Liver (tissue), 8 donors: ENCODE measurements at regions not wholly inside any gene's neighbourhood (a gene's known extent, or its start where the extent isn't known, plus 50 kb on each side); places are given as distances from the start of the nearest gene placed in this dataset.

ENCODE experiments used
- DNase-seq: peaks from one replicate; pipeline ENCODE4 v3.0.0-alpha.2; 2017; ENCODE audit warnings: low spot score
- H3K27ac ChIP-seq, 2 donors: one replicate each; pipeline ENCODE4 v1.7.0; 2013; ENCODE audit warnings: inconsistent platforms in 2 of 2, low read length in 2 of 2, control low read depth in 1 of 2, low read depth in 1 of 2, mild to moderate bottlenecking in 1 of 2
- H3K27me3 ChIP-seq, 4 donors: one replicate each; pipeline versions ENCODE4 v1.6.1 to v1.7.0; 2013; ENCODE audit warnings: low read length in 3 of 4, inconsistent platforms in 1 of 4, mild to moderate bottlenecking in 1 of 4, moderate library complexity in 1 of 4; ENCODE audit not compliant: control insufficient read depth in 4 of 4, insufficient read depth in 4 of 4
- H3K36me3 ChIP-seq, 4 donors: one replicate each; pipeline versions ENCODE4 v1.6.1 to v1.7.0; 2013; ENCODE audit warnings: low read length in 3 of 4, mild to moderate bottlenecking in 3 of 4, low read depth in 1 of 4, moderate library complexity in 1 of 4; ENCODE audit not compliant: control insufficient read depth in 4 of 4, insufficient read depth in 3 of 4
- H3K4me1 ChIP-seq, 4 donors: one replicate each; pipeline versions ENCODE4 v1.6.1 to v1.7.0; 2013; ENCODE audit warnings: low read length in 3 of 4, mild to moderate bottlenecking in 3 of 4, moderate library complexity in 1 of 4; ENCODE audit not compliant: control insufficient read depth in 4 of 4, insufficient read depth in 4 of 4
- H3K4me3 ChIP-seq, 3 donors: one replicate each; pipeline versions ENCODE4 v1.6.1 to v1.7.0; 2013; ENCODE audit warnings: low read length in 3 of 3, control low read depth in 1 of 3, low read depth in 1 of 3, mild to moderate bottlenecking in 1 of 3
- H3K9ac ChIP-seq, 2 donors: one replicate each; pipeline ENCODE4 v1.7.0; 2013; ENCODE audit warnings: low read length in 2 of 2, mild to moderate bottlenecking in 2 of 2, moderate library complexity in 2 of 2, control low read depth in 1 of 2, low read depth in 1 of 2
- H3K9me3 ChIP-seq, 4 donors: one replicate each; pipeline versions ENCODE4 v1.6.1 to v1.7.0; 2013; ENCODE audit warnings: low read length in 3 of 4; ENCODE audit not compliant: control insufficient read depth in 4 of 4
- EGR1 ChIP-seq, 2 donors: IDR thresholded peaks; 2 replicates each; pipeline ENCODE4 v1.6.1; 2016 to 2018; ENCODE audit warnings: antibody characterized with exemption in 2 of 2, low read depth in 2 of 2
- FOXA1 ChIP-seq: IDR thresholded peaks from 2 replicates; pipeline ENCODE4 v1.6.1; 2016; ENCODE audit warnings: antibody characterized with exemption
- FOXA2 ChIP-seq: IDR thresholded peaks from 2 replicates; pipeline ENCODE4 v1.6.1; 2016; ENCODE audit warnings: antibody characterized with exemption
- GABPA ChIP-seq, 2 donors: IDR thresholded peaks in 1 of 2; conservative IDR thresholded peaks in 1 of 2; 2 replicates each; pipeline ENCODE4 v1.6.1; 2016; ENCODE audit warnings: antibody characterized with exemption in 2 of 2, mild to moderate bottlenecking in 1 of 2, moderate library complexity in 1 of 2
- HNF4A ChIP-seq, 2 donors: conservative IDR thresholded peaks; 2 replicates each; pipeline ENCODE4 v1.6.1; 2016; ENCODE audit warnings: antibody characterized with exemption in 2 of 2, mild to moderate bottlenecking in 2 of 2
- HNF4G ChIP-seq: IDR thresholded peaks from 2 replicates; pipeline ENCODE4 v1.6.1; 2016; ENCODE audit warnings: antibody characterized with exemption
- NR2F2 ChIP-seq: IDR thresholded peaks from 2 replicates; pipeline ENCODE4 v1.6.1; 2016; ENCODE audit warnings: antibody characterized with exemption
- RAD21 ChIP-seq, 2 donors: IDR thresholded peaks; 2 replicates each; pipeline ENCODE4 v1.6.1; 2016; ENCODE audit warnings: antibody characterized with exemption in 2 of 2, mild to moderate bottlenecking in 2 of 2
- RXRA ChIP-seq, 2 donors: IDR thresholded peaks; 2 replicates each; pipeline ENCODE4 v1.6.1; 2017 to 2018; ENCODE audit warnings: antibody characterized with exemption in 2 of 2, mild to moderate bottlenecking in 1 of 2
- SP1 ChIP-seq: IDR thresholded peaks from 2 replicates; pipeline ENCODE4 v1.6.1; 2018; ENCODE audit warnings: antibody characterized with exemption, mild to moderate bottlenecking
- TAF1 ChIP-seq: conservative IDR thresholded peaks from 2 replicates; pipeline ENCODE4 v1.6.1; 2016; ENCODE audit warnings: antibody characterized with exemption, mild to moderate bottlenecking
- YY1 ChIP-seq: IDR thresholded peaks from 2 replicates; pipeline ENCODE4 v1.6.1; 2016; ENCODE audit warnings: antibody characterized with exemption, mild to moderate bottlenecking
- WGBS: extraction: QIAGEN DNeasy Blood & Tissue Kit; methylation state at CpG from one replicate; pipeline ENCODE4 v1.1.7; 2013; 5-methylcytosine and 5-hydroxymethylcytosine counted together
- TF ChIP-seq, protein P1 (sequence below): IDR thresholded peaks from 2 replicates; pipeline ENCODE4 v1.6.1; 2016; ENCODE audit warnings: antibody characterized with exemption
- TF ChIP-seq, protein P2 (sequence below): IDR thresholded peaks from 2 replicates; pipeline ENCODE4 v1.6.1; 2016; ENCODE audit warnings: antibody characterized with exemption
- TF ChIP-seq, protein P3 (sequence below): fragments of 150-350 bp; IDR thresholded peaks from 2 replicates; pipeline ENCODE4 v1.5.1; 2017; ENCODE audit warnings: improper control_type of control experiment, low read depth, low read length; ENCODE audit not compliant: missing input control
- TF ChIP-seq, protein P4 (sequence below): IDR thresholded peaks from 2 replicates; pipeline ENCODE4 v1.6.1; 2016; ENCODE audit warnings: antibody characterized with exemption, mild to moderate bottlenecking
- TF ChIP-seq, protein P5 (sequence below): IDR thresholded peaks from 2 replicates; pipeline ENCODE4 v1.6.1; 2016; ENCODE audit warnings: antibody characterized with exemption
- donor health status: healthy.
- donor health status: healthy.
- donor health status: healthy.
- donor health status: healthy.
- donor health status: healthy.

DNA sequence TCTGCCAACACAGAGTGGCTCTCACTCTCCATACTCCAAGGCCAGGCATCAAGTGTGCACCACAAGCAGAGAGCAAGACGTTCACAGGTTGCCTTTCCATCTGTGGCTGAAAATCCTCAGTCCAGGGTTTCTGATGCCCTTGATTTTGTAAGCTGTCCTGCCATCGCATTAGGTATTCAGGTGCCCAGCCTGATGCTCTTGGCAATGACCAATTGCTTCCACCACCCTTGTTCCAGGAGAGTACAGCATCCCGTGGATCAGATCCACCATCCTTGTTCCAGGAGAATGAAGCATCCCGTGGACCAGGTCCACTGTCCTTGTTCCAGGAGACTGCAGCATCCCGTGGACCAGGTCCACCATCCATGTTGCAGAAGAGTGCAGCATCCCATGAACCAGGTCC lies 133.4 kb upstream of the GPC1 start:
- TF ChIP-seq, protein P1, sequence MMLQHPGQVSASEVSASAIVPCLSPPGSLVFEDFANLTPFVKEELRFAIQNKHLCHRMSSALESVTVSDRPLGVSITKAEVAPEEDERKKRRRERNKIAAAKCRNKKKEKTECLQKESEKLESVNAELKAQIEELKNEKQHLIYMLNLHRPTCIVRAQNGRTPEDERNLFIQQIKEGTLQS, result no peak
- TF ChIP-seq YY1 (no peak), FOXA1 (no peak), TAF1 (no peak), NR2F2 (no peak), HNF4G (no peak), HNF4A (conservative IDR thresholded peaks at IDR 0.05) (no peak), RAD21 (IDR thresholded peaks at IDR 0.05) (no peak), EGR1 (IDR thresholded peaks at IDR 0.05; ENCODE audit: low read depth in 2 of 2) (no peak), RXRA (IDR thresholded peaks at IDR 0.05) (no peak), FOXA2 (no peak), SP1 (no peak), GABPA (IDR thresholded peaks at IDR 0.05 in 1 of 2, conservative IDR thresholded peaks at IDR 0.05 in 1 of 2) (no peak)
- TF ChIP-seq, protein P2, sequence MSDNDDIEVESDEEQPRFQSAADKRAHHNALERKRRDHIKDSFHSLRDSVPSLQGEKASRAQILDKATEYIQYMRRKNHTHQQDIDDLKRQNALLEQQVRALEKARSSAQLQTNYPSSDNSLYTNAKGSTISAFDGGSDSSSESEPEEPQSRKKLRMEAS, result no peak
- TF ChIP-seq, protein P3, sequence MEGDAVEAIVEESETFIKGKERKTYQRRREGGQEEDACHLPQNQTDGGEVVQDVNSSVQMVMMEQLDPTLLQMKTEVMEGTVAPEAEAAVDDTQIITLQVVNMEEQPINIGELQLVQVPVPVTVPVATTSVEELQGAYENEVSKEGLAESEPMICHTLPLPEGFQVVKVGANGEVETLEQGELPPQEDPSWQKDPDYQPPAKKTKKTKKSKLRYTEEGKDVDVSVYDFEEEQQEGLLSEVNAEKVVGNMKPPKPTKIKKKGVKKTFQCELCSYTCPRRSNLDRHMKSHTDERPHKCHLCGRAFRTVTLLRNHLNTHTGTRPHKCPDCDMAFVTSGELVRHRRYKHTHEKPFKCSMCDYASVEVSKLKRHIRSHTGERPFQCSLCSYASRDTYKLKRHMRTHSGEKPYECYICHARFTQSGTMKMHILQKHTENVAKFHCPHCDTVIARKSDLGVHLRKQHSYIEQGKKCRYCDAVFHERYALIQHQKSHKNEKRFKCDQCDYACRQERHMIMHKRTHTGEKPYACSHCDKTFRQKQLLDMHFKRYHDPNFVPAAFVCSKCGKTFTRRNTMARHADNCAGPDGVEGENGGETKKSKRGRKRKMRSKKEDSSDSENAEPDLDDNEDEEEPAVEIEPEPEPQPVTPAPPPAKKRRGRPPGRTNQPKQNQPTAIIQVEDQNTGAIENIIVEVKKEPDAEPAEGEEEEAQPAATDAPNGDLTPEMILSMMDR, result no peak
- TF ChIP-seq, protein P4, sequence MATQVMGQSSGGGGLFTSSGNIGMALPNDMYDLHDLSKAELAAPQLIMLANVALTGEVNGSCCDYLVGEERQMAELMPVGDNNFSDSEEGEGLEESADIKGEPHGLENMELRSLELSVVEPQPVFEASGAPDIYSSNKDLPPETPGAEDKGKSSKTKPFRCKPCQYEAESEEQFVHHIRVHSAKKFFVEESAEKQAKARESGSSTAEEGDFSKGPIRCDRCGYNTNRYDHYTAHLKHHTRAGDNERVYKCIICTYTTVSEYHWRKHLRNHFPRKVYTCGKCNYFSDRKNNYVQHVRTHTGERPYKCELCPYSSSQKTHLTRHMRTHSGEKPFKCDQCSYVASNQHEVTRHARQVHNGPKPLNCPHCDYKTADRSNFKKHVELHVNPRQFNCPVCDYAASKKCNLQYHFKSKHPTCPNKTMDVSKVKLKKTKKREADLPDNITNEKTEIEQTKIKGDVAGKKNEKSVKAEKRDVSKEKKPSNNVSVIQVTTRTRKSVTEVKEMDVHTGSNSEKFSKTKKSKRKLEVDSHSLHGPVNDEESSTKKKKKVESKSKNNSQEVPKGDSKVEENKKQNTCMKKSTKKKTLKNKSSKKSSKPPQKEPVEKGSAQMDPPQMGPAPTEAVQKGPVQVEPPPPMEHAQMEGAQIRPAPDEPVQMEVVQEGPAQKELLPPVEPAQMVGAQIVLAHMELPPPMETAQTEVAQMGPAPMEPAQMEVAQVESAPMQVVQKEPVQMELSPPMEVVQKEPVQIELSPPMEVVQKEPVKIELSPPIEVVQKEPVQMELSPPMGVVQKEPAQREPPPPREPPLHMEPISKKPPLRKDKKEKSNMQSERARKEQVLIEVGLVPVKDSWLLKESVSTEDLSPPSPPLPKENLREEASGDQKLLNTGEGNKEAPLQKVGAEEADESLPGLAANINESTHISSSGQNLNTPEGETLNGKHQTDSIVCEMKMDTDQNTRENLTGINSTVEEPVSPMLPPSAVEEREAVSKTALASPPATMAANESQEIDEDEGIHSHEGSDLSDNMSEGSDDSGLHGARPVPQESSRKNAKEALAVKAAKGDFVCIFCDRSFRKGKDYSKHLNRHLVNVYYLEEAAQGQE, result no peak
- TF ChIP-seq, protein P5, sequence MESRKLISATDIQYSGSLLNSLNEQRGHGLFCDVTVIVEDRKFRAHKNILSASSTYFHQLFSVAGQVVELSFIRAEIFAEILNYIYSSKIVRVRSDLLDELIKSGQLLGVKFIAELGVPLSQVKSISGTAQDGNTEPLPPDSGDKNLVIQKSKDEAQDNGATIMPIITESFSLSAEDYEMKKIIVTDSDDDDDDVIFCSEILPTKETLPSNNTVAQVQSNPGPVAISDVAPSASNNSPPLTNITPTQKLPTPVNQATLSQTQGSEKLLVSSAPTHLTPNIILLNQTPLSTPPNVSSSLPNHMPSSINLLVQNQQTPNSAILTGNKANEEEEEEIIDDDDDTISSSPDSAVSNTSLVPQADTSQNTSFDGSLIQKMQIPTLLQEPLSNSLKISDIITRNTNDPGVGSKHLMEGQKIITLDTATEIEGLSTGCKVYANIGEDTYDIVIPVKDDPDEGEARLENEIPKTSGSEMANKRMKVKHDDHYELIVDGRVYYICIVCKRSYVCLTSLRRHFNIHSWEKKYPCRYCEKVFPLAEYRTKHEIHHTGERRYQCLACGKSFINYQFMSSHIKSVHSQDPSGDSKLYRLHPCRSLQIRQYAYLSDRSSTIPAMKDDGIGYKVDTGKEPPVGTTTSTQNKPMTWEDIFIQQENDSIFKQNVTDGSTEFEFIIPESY, result no peak
- H3K27me3 ChIP-seq, result no peaks in the 10 kb centered on the region
- no peaks in the 10 kb centered on the region for H3K36me3 ChIP-seq
- 89% methylated on average over 5 of the region's 5 CpGs for WGBS
- DNase-seq, result peak; percentile 22
- no peaks in the 10 kb centered on the region for H3K4me1 ChIP-seq
- H3K27ac ChIP-seq, result no peak overlapping the region
- no peak overlapping the region for H3K4me3 ChIP-seq
- H3K9me3 ChIP-seq, result no peaks in the 10 kb centered on the region
- H3K9ac ChIP-seq, result no peak overlapping the region
